H1 (cell line): ENCODE measurements at regions not wholly inside any gene's neighbourhood (a gene's known extent, or its start where the extent isn't known, plus 50 kb on each side); places are given as distances from the start of the nearest gene placed in this dataset.

Experiments used
- CTCF ChIA-PET: fragments of 300-600 bp; sonication (Branson Sonifier 250); formaldehyde crosslinking; loops from one replicate; lab custom pipeline; 2021; ENCODE audit not compliant: partially characterized antibody; lab: Charles Lee
- POLR2A ChIA-PET: fragments of 300-600 bp; sonication (Branson Sonifier 250); formaldehyde crosslinking; loops from one replicate; lab custom pipeline; 2021; ENCODE audit warnings: inconsistent platforms; ENCODE audit not compliant: partially characterized antibody; lab: Charles Lee
- DNase-seq, 2 experiments: peaks; one replicate each; pipeline versions ENCODE4 v3.0.0 to v3.0.0-alpha.2; 2010 to 2022; ENCODE audit warnings: low spot score in 2 of 2, low read depth in 1 of 2, mixed read lengths in 1 of 2
- FAIRE-seq: peaks from 2 replicates; lab custom pipeline; 2011; peaks lifted over from hg19 to GRCh38; lab: Jason Lieb, UNC
- H2AFZ ChIP-seq: 2 replicates; pipeline ENCODE4 v1.8.1; 2012; ENCODE audit warnings: low read length, inconsistent platforms
- H2AK5ac ChIP-seq: 2 replicates; pipeline ENCODE4 v1.6.1; 2013; ENCODE audit warnings: low read depth, low read length
- H2BK120ac ChIP-seq: replicated peaks from 2 replicates; pipeline ENCODE3; 2013; ENCODE audit warnings: low read depth, low read length, inconsistent platforms
- H2BK12ac ChIP-seq: 2 replicates; pipeline ENCODE4 v1.6.1; 2013; ENCODE audit warnings: low read depth, low read length
- H2BK15ac ChIP-seq: 2 replicates; pipeline ENCODE4 v1.6.1; 2013; ENCODE audit warnings: low read length
- H2BK20ac ChIP-seq: 2 replicates; pipeline ENCODE4 v1.6.1; 2013; ENCODE audit warnings: low read length
- H2BK5ac ChIP-seq: 2 replicates; pipeline ENCODE4 v1.6.1; 2013; ENCODE audit warnings: low read depth, low read length
- H3K14ac ChIP-seq: 2 replicates; pipeline ENCODE4 v1.6.1; 2013; ENCODE audit warnings: inconsistent platforms; ENCODE audit not compliant: insufficient read length
- H3K18ac ChIP-seq: 2 replicates; pipeline ENCODE4 v1.6.1; 2013; ENCODE audit warnings: low read length; ENCODE audit errors: extremely low read depth
- H3K23ac ChIP-seq: 2 replicates; pipeline ENCODE4 v1.6.1; 2013; ENCODE audit warnings: inconsistent platforms; ENCODE audit not compliant: insufficient read length
- H3K23me2 ChIP-seq: 2 replicates; pipeline ENCODE4 v1.6.1; 2013; ENCODE audit warnings: low read depth, low read length
- H3K27ac ChIP-seq: 2 replicates; pipeline ENCODE4 v1.6.1; 2011; ENCODE audit warnings: low read depth, low read length, inconsistent platforms
- H3K27me3 ChIP-seq, 4 experiments: replicated peaks in 1 of 4; 1 replicate in 1 of 4; 2 replicates in 3 of 4; pipeline versions ENCODE4 v1.6.1 to v1.8.1; 2011 to 2013; ENCODE audit warnings: low read length in 3 of 4, mild to moderate bottlenecking in 3 of 4, inconsistent platforms in 2 of 4, mixed read lengths in 2 of 4, moderate library complexity in 1 of 4; ENCODE audit not compliant: control insufficient read depth in 3 of 4, insufficient read depth in 3 of 4; ENCODE audit errors: extremely low read depth in 1 of 4
- H3K36me3 ChIP-seq, 4 experiments: 2 replicates each; pipeline versions ENCODE4 v1.6.1 to v1.8.1; 2011 to 2013; ENCODE audit warnings: mild to moderate bottlenecking in 4 of 4, low read length in 3 of 4, moderate library complexity in 2 of 4, control low read depth in 1 of 4, inconsistent platforms in 1 of 4; ENCODE audit not compliant: insufficient read depth in 4 of 4, control insufficient read depth in 2 of 4
- H3K4ac ChIP-seq: replicated peaks from 2 replicates; pipeline ENCODE3; 2013; ENCODE audit warnings: low read length, low read depth, mixed read lengths, inconsistent platforms; ENCODE audit not compliant: insufficient read length
- H3K4me1 ChIP-seq, 4 experiments: replicated peaks in 1 of 4; 1 replicate in 1 of 4; 2 replicates in 3 of 4; pipeline versions ENCODE4 v1.6.1 to v1.8.1; 2011 to 2013; ENCODE audit warnings: low read length in 3 of 4, inconsistent platforms in 2 of 4, mixed read lengths in 1 of 4; ENCODE audit not compliant: insufficient read depth in 4 of 4, control insufficient read depth in 3 of 4
- H3K4me2 ChIP-seq, 2 experiments: 2 replicates each; pipeline versions ENCODE4 v1.6.1 to v1.8.1; 2011 to 2013; ENCODE audit warnings: low read depth in 2 of 2, low read length in 2 of 2, control low read depth in 1 of 2, inconsistent platforms in 1 of 2, mild to moderate bottlenecking in 1 of 2; ENCODE audit not compliant: insufficient read depth in 1 of 2
- H3K4me3 ChIP-seq, 4 experiments: fragments of 200-600, 300-600 bp in 1 of 4; sonication (generic), shearing (Covaris generic), sonication (Bioruptor Twin) in 1 of 4; 2 replicates each; pipeline versions ENCODE4 v1.5.1 to v1.8.1; 2011 to 2016; ENCODE audit warnings: low read length in 4 of 4, low read depth in 3 of 4, control low read depth in 2 of 4, inconsistent platforms in 2 of 4, mild to moderate bottlenecking in 2 of 4, mixed read lengths in 1 of 4, moderate library complexity in 1 of 4; ENCODE audit not compliant: insufficient read depth in 2 of 4; ENCODE audit errors: extremely low read depth in 1 of 4
- H3K56ac ChIP-seq: replicated peaks from 2 replicates; pipeline ENCODE3; 2013; ENCODE audit warnings: low read depth, mild to moderate bottlenecking, mixed read lengths, low read length, inconsistent platforms; ENCODE audit not compliant: insufficient read length
- H3K79me1 ChIP-seq: 2 replicates; pipeline ENCODE4 v1.6.1; 2013; ENCODE audit warnings: low read depth, low read length, control low read depth
- H3K79me2 ChIP-seq, 2 experiments: 2 replicates each; pipeline versions ENCODE4 v1.6.1 to v1.8.1; 2012 to 2013; ENCODE audit warnings: low read length in 2 of 2, mild to moderate bottlenecking in 2 of 2, inconsistent platforms in 1 of 2; ENCODE audit not compliant: insufficient read depth in 2 of 2, control insufficient read depth in 1 of 2
- H3K9ac ChIP-seq, 4 experiments: replicated peaks in 1 of 4; 1 replicate in 1 of 4; 2 replicates in 3 of 4; pipeline versions ENCODE4 v1.6.1 to v1.8.1; 2011 to 2013; ENCODE audit warnings: low read depth in 3 of 4, low read length in 3 of 4, control low read depth in 2 of 4, mild to moderate bottlenecking in 2 of 4, moderate library complexity in 2 of 4, inconsistent platforms in 1 of 4; ENCODE audit errors: extremely low read depth in 1 of 4
- H3K9me3 ChIP-seq, 2 experiments: 2 replicates each; pipeline versions ENCODE4 v1.6.1 to v1.8.1; 2012 to 2013; ENCODE audit warnings: mild to moderate bottlenecking in 2 of 2, moderate library complexity in 2 of 2, control low read depth in 1 of 2, inconsistent platforms in 1 of 2, low read depth in 1 of 2, low read length in 1 of 2, mixed read lengths in 1 of 2; ENCODE audit not compliant: insufficient read depth in 2 of 2
- H4K20me1 ChIP-seq, 2 experiments: replicated peaks in 1 of 2; 2 replicates each; pipeline versions ENCODE3 to v1.8.1; 2011 to 2013; ENCODE audit warnings: inconsistent platforms in 2 of 2, low read length in 2 of 2, mild to moderate bottlenecking in 1 of 2; ENCODE audit not compliant: insufficient read depth in 2 of 2, control insufficient read depth in 1 of 2
- H4K5ac ChIP-seq: 2 replicates; pipeline ENCODE4 v1.6.1; 2013; ENCODE audit warnings: low read length, low read depth, mixed read lengths, inconsistent platforms; ENCODE audit not compliant: insufficient read length
- H4K8ac ChIP-seq: 2 replicates; pipeline ENCODE4 v1.8.0; 2013; ENCODE audit warnings: mild to moderate bottlenecking, moderate library complexity, low read length, inconsistent platforms; ENCODE audit not compliant: insufficient read depth; ENCODE audit errors: extremely low read depth
- H4K91ac ChIP-seq: replicated peaks from 2 replicates; pipeline ENCODE3; 2013; ENCODE audit warnings: low read length, mixed read lengths, inconsistent platforms; ENCODE audit not compliant: insufficient read length
- POLR2AphosphoS5 ChIP-seq: IDR thresholded peaks from 2 replicates; pipeline ENCODE4 v1.6.1; 2011; ENCODE audit warnings: low read depth, low read length
- WGBS, 2 experiments: shearing (Covaris generic) in 1 of 2; methylation state at CpG; one replicate each; pipeline versions ENCODE4 v1.1.6 to v1.1.7; 2013 to 2015; ENCODE audit warnings: low lambda C conversion rate in 2 of 2, mixed read lengths in 2 of 2, inconsistent platforms in 1 of 2, low coverage in 1 of 2, missing lambda C conversion rate in 1 of 2; ENCODE audit not compliant: insufficient replicate concordance in 2 of 2, insufficient coverage in 1 of 2, insufficient read length in 1 of 2; ENCODE audit errors: extremely low coverage in 1 of 2, missing lambda C conversion rate in 1 of 2; 5-methylcytosine and 5-hydroxymethylcytosine counted together
- TF ChIP-seq, protein P1 (sequence below): IDR thresholded peaks from 2 replicates; pipeline ENCODE4 v1.6.1; 2011; ENCODE audit warnings: low read depth, mild to moderate bottlenecking, low read length; ENCODE audit not compliant: insufficient read depth

DNA sequence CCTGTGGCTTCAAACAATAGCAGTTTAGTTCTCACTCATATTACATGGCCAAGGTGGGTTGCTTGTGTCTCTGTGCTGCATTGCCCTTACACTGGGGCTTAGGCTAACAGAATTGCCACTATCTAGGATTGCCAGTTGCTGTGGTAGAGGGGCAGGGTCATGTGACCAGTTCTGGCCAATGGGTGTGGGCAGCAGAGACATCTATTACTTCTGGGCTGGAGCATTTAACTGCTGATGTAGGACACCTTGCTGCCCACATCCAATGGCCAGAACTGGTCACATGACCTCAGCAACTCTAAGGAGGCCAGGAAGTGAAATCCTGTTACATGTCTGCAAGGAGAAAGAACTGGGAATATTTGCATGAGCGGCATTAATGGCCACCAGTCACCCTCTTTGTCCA, 199.3 kb downstream of the C9orf152 start:
- Histone ChIP-seq H2BK15ac (no peak overlapping the region), H3K79me1 (no peaks in the 10 kb centered on the region), H3K4ac (no peak overlapping the region), H2AK5ac (no peak overlapping the region), H3K4me3 (no peak overlapping the region), H3K4me2 (no peak overlapping the region), H3K23ac (no peak overlapping the region), H3K18ac (no peak overlapping the region), H2BK120ac (no peak overlapping the region), H3K23me2 (no peaks in the 10 kb centered on the region), H3K79me2 (no peaks in the 10 kb centered on the region), H3K27me3 (no peaks in the 10 kb centered on the region), H4K8ac (no peak overlapping the region), H2AFZ (no peak overlapping the region), H2BK12ac (no peak overlapping the region), H3K27ac (no peak overlapping the region), H4K91ac (no peak overlapping the region), H2BK5ac (no peak overlapping the region), H3K9ac (no peak overlapping the region), H3K4me1 (no peaks in the 10 kb centered on the region; a peak in 2 of 7 replicates), H3K14ac (no peak overlapping the region), H4K20me1 (no peaks in the 10 kb centered on the region)
- POLR2A ChIA-PET, result no interaction called here
- CTCF ChIA-PET, result no interaction called here
- no peak for DNase-seq
- no peak for FAIRE-seq
- 85% methylated on average over 1 of the region's 1 CpG; no CpG with 5 or more reads in 1 of the 2 experiments for WGBS, 2 experiments
- no peak for TF ChIP-seq POLR2AphosphoS5
- TF ChIP-seq, protein P1, sequence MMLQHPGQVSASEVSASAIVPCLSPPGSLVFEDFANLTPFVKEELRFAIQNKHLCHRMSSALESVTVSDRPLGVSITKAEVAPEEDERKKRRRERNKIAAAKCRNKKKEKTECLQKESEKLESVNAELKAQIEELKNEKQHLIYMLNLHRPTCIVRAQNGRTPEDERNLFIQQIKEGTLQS, result 0 out of 2 replicates have a peak, but pooled peaks have one; percentile 15
- TF ChIP-seq, all 59 proteins: peak for 1
- H4K5ac ChIP-seq, result no peak overlapping the region
- no peak overlapping the region for H2BK20ac ChIP-seq
- H3K36me3 ChIP-seq, result no peaks in the 10 kb centered on the region
- H3K56ac ChIP-seq, result no peak overlapping the region
- peaks cover 3 to 6% of the 10 kb centered on the region in 2 experiments; a peak in 3 of 4 replicates for H3K9me3 ChIP-seq
